Adrenal gland (tissue), 9 donors: ENCODE measurements at regions not wholly inside any gene's neighbourhood (a gene's known extent, or its start where the extent isn't known, plus 50 kb on each side); places are given as distances from the start of the nearest gene placed in this dataset.

ENCODE experiments used
- DNase-seq, 7 donors: peaks; one replicate each; pipeline ENCODE4 v3.0.0-alpha.2; 2019 to 2020
- H3K27ac ChIP-seq, 5 donors: fragments of 200-600 bp; sonication (generic) in 4 of 5; 1 replicate in 3 of 5; 2 replicates in 2 of 5; pipeline versions ENCODE4 v1.5.1 to v1.8.0; 2016 to 2020; ENCODE audit warnings: mild to moderate bottlenecking in 1 of 5
- H3K27me3 ChIP-seq: fragments of 200-600 bp; 2 replicates; pipeline ENCODE4 v1.8.0; 2021
- H3K36me3 ChIP-seq, 2 donors: fragments of 200-600 bp; replicated peaks in 1 of 2; 1 replicate in 1 of 2; 2 replicates in 1 of 2; pipeline versions ENCODE4 v1.5.1 to v1.8.0; 2018 to 2022
- H3K4me1 ChIP-seq, 2 donors: fragments of 200-600 bp; replicated peaks in 1 of 2; 1 replicate in 1 of 2; 2 replicates in 1 of 2; pipeline versions ENCODE4 v1.5.1 to v1.8.0; 2018 to 2021
- H3K4me3 ChIP-seq, 4 donors: fragments of 200-600 bp; sonication (generic) in 3 of 4; one replicate each; pipeline ENCODE4 v1.5.1; 2016 to 2018
- H3K9me3 ChIP-seq, 3 donors: fragments of 200-600 bp; sonication (generic) in 1 of 3; replicated peaks in 1 of 3; 1 replicate in 2 of 3; 2 replicates in 1 of 3; pipeline versions ENCODE4 v1.5.1 to v1.8.0; 2016 to 2021
- POLR2A ChIP-seq, 2 donors: fragments of 450-650 bp; IDR thresholded peaks; one replicate each; pipeline ENCODE4 v1.6.1; 2017; ENCODE audit warnings: antibody characterized with exemption in 2 of 2, mild to moderate bottlenecking in 2 of 2, moderate library complexity in 1 of 2
- WGBS, 4 donors: extraction: QIAGEN DNeasy Blood & Tissue Kit in 2 of 4; methylation state at CpG; one replicate each; pipeline versions ENCODE4 v1.1.5 to v1.1.7; 2013 to 2017; 5-methylcytosine and 5-hydroxymethylcytosine counted together
- intact Hi-C, 2 donors: fragments of 100-400 bp; cut with DNase I; formaldehyde crosslinking; loops; one replicate each; pipeline versions ENCODE4 v1.14.1 to v1.15.0; 2022 to 2023
- TF ChIP-seq, protein P1 (sequence below), 6 experiments: fragments of 450-650 bp in 4 of 6; fragments of 200-600 bp in 2 of 6; sonication (generic) in 1 of 6; IDR thresholded peaks; 1 replicate in 5 of 6; 2 replicates in 1 of 6; pipeline versions ENCODE4 v1.5.1 to v1.8.0; 2016 to 2021; ENCODE audit warnings: antibody characterized with exemption in 6 of 6, mild to moderate bottlenecking in 2 of 6, moderate library complexity in 1 of 6
- donor health status: healthy with polysubstance abuse.
- donor health status: Bipolar disorder and iron deficiency.
- donor health status: DM: yes; HTN: yes; CAD: no.
- donor health status: DM: no; HTN: no; CAD: no.
- donor health status: DM: no; HTN: no; CAD: no.

DNA sequence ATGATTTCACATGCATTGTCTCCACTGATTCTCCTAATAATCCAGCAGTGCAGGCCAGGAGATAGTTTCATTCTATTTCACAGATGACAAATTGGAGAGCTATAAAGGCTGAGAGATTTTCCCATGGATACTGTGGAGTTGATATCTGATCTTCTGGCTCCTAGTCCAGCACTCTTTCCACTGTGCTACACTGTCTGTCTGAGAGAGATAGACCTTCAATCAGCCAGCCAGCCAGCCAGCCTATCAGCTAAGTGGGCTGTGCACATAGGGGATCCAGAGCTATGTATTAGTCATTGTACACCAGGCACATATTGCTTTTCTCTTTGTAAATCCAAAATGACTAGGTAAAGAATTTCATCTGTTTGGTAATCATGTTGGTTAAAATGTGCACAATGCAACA is 91.8 kb upstream of the ATP2B1 start:
- no peak overlapping the region for H3K4me3 ChIP-seq
- H3K36me3 ChIP-seq, result no peaks in the 10 kb centered on the region
- no peaks in the 10 kb centered on the region for H3K9me3 ChIP-seq
- no peaks in the 10 kb centered on the region for H3K27me3 ChIP-seq
- no peaks in the 10 kb centered on the region for H3K4me1 ChIP-seq
- intact Hi-C loops, result no loop called here
- H3K27ac ChIP-seq, result no peak overlapping the region
- DNase-seq, result no peak
- no peak for TF ChIP-seq POLR2A (IDR thresholded peaks at IDR 0.05)
- TF ChIP-seq, protein P1, sequence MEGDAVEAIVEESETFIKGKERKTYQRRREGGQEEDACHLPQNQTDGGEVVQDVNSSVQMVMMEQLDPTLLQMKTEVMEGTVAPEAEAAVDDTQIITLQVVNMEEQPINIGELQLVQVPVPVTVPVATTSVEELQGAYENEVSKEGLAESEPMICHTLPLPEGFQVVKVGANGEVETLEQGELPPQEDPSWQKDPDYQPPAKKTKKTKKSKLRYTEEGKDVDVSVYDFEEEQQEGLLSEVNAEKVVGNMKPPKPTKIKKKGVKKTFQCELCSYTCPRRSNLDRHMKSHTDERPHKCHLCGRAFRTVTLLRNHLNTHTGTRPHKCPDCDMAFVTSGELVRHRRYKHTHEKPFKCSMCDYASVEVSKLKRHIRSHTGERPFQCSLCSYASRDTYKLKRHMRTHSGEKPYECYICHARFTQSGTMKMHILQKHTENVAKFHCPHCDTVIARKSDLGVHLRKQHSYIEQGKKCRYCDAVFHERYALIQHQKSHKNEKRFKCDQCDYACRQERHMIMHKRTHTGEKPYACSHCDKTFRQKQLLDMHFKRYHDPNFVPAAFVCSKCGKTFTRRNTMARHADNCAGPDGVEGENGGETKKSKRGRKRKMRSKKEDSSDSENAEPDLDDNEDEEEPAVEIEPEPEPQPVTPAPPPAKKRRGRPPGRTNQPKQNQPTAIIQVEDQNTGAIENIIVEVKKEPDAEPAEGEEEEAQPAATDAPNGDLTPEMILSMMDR (IDR thresholded peaks at IDR 0.05), result no peak

GRCh38 chr12:89799316-89799715 is 90.7 kb upstream of the ATP2B1 start:
- Histone ChIP-seq H3K9me3 (no peaks in the 10 kb centered on the region), H3K4me3 (no peak overlapping the region), H3K4me1 (no peaks in the 10 kb centered on the region), H3K36me3 (no peaks in the 10 kb centered on the region), H3K27ac (no peak overlapping the region), H3K27me3 (no peaks in the 10 kb centered on the region)
- no peak for DNase-seq
- TF ChIP-seq, protein P1 (IDR thresholded peaks at IDR 0.05), result no peak
- no peak for TF ChIP-seq POLR2A (IDR thresholded peaks at IDR 0.05)
- intact Hi-C loops, result no loop called here
- WGBS, 4 donors, result 83 to 90% (median 85%) methylated on average over 3 of the region's 3 CpGs

DNA sequence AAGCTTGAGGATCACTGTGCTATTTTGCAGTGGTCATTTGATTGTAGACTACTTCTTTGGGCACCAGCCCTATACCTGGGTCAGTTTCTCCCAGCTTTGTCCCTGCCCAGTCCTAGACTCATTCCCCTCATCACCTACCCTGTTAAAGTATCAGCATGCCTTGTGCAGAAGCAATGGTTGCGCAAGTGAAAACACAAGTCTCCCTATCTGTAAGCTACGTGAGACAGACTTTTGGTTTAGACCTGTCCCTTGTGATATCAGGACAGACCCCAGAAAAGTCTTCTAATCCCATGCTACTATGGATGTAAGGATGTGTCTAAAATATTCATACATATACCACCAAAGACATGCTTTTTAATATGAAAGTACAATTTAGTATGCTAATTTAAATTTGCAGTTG is 88.8 kb upstream of the ATP2B1 start:
- no peak for DNase-seq
- Histone ChIP-seq H3K9me3 (no peaks in the 10 kb centered on the region), H3K36me3 (no peaks in the 10 kb centered on the region), H3K4me3 (no peak overlapping the region), H3K27me3 (no peaks in the 10 kb centered on the region), H3K4me1 (no peaks in the 10 kb centered on the region), H3K27ac (no peak overlapping the region)
- TF ChIP-seq, protein P1 (IDR thresholded peaks at IDR 0.05), result no peak
- no peak for TF ChIP-seq POLR2A (IDR thresholded peaks at IDR 0.05)
- intact Hi-C loops, result no loop called here
- 90 to 96% (median 93%) methylated on average over 2 of the region's 2 CpGs for WGBS, 4 donors

- H3K4me3 ChIP-seq, result no peak overlapping the region
- H3K27me3 ChIP-seq, result no peaks in the 10 kb centered on the region
- no peaks in the 10 kb centered on the region for H3K9me3 ChIP-seq
- DNase-seq, result no peak
- WGBS, 4 donors, result 75 to 93% (median 82%) methylated on average over 1 of the region's 1 CpG
- TF ChIP-seq, protein P1 (IDR thresholded peaks at IDR 0.05), result no peak
- no peak overlapping the region for H3K27ac ChIP-seq
- no peaks in the 10 kb centered on the region for H3K4me1 ChIP-seq
- intact Hi-C loops, result no loop called here
- H3K36me3 ChIP-seq, result no peaks in the 10 kb centered on the region
These were observed 88.3 kb upstream of the ATP2B1 start for GRCh38 chr12:89796798-89797382.
